GM12878 (cell line): ENCODE measurements at regions not wholly inside any gene's neighbourhood (a gene's known extent, or its start where the extent isn't known, plus 50 kb on each side); places are given as distances from the start of the nearest gene placed in this dataset.

ENCODE experiments used
- CTCF ChIP-seq, 3 experiments: IDR thresholded peaks in 2 of 3; conservative IDR thresholded peaks in 1 of 3; 2 replicates each; pipeline ENCODE4 v1.5.1; 2011; ENCODE audit warnings: low read depth in 3 of 3, low read length in 3 of 3, mild to moderate bottlenecking in 3 of 3, control low read depth in 2 of 3, moderate library complexity in 2 of 3, inconsistent platforms in 1 of 3, mixed read lengths in 1 of 3; ENCODE audit not compliant: control insufficient read depth in 2 of 3, insufficient read depth in 1 of 3; ENCODE audit errors: extremely low read depth in 1 of 3
- MYC ChIP-seq: IDR thresholded peaks from 2 replicates; pipeline ENCODE4 v1.6.1; 2011; ENCODE audit warnings: mild to moderate bottlenecking, low read length, moderate library complexity, inconsistent platforms; ENCODE audit not compliant: insufficient read depth, insufficient replicate concordance, insufficient read length, severe bottlenecking
- PBX3 ChIP-seq: IDR thresholded peaks from 2 replicates; pipeline ENCODE4 v1.6.1; 2011; ENCODE audit warnings: mild to moderate bottlenecking, low read depth, low read length, moderate library complexity; ENCODE audit not compliant: insufficient replicate concordance
- RELA ChIP-seq: fragments of 450-650 bp; IDR thresholded peaks from 2 replicates; pipeline ENCODE4 v1.8.0; 2014; ENCODE audit warnings: borderline replicate concordance; ENCODE audit not compliant: partially characterized antibody
- TF ChIP-seq, protein P1 (sequence below): IDR thresholded peaks from 2 replicates; pipeline ENCODE4 v1.6.1; 2012; ENCODE audit warnings: low read depth, low read length, improper control_type of control experiment
- TF ChIP-seq, protein P2 (sequence below): IDR thresholded peaks from 2 replicates; pipeline ENCODE4 v1.6.1; 2011; ENCODE audit warnings: borderline replicate concordance, low read depth, mild to moderate bottlenecking, moderate library complexity, mixed read lengths, low read length; ENCODE audit not compliant: insufficient read depth; ENCODE audit errors: extremely low read length
- TF ChIP-seq, protein P3 (sequence below): fragments of 450-650 bp; IDR thresholded peaks from 2 replicates; pipeline ENCODE4 v1.6.1; 2016; ENCODE audit warnings: mild to moderate bottlenecking

- TF ChIP-seq, protein P1, sequence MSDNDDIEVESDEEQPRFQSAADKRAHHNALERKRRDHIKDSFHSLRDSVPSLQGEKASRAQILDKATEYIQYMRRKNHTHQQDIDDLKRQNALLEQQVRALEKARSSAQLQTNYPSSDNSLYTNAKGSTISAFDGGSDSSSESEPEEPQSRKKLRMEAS = peak; percentile 39; the same call in 1 of the 2 replicates
- TF ChIP-seq MYC (no peak), PBX3 (no peak), CTCF (IDR thresholded peaks at IDR 0.05 in 2 of 3, conservative IDR thresholded peaks at IDR 0.05 in 1 of 3; ENCODE audit: control insufficient read depth in 2 of 3, extremely low read depth in 1 of 3, insufficient read depth in 1 of 3, low read depth in 3 of 3, low read length in 3 of 3) (peak; percentile 88 to 98 (median 93)), RELA (no peak)
- TF ChIP-seq, protein P2, sequence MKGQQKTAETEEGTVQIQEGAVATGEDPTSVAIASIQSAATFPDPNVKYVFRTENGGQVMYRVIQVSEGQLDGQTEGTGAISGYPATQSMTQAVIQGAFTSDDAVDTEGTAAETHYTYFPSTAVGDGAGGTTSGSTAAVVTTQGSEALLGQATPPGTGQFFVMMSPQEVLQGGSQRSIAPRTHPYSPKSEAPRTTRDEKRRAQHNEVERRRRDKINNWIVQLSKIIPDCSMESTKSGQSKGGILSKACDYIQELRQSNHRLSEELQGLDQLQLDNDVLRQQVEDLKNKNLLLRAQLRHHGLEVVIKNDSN = no peak
- TF ChIP-seq, protein P3, sequence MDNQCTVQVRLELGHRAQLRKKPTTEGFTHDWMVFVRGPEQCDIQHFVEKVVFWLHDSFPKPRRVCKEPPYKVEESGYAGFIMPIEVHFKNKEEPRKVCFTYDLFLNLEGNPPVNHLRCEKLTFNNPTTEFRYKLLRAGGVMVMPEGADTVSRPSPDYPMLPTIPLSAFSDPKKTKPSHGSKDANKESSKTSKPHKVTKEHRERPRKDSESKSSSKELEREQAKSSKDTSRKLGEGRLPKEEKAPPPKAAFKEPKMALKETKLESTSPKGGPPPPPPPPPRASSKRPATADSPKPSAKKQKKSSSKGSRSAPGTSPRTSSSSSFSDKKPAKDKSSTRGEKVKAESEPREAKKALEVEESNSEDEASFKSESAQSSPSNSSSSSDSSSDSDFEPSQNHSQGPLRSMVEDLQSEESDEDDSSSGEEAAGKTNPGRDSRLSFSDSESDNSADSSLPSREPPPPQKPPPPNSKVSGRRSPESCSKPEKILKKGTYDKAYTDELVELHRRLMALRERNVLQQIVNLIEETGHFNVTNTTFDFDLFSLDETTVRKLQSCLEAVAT = no peak
Measured at GRCh38 chr16:85253084-85253941, 141.0 kb upstream of the CIBAR2 start.
